HG03432 (cell line): ENCODE measurements at regions not wholly inside any gene's neighbourhood (a gene's known extent, or its start where the extent isn't known, plus 50 kb on each side); places are given as distances from the start of the nearest gene placed in this dataset.

Experiments used
- ATAC-seq: cut with Tn5 transposase; IDR thresholded peaks from one replicate; pipeline ENCODE4 v1.9.1; 2021; ENCODE audit warnings: mild to moderate bottlenecking, moderate library complexity; ENCODE audit not compliant: unreplicated experiment

GRCh38 chr9:13382595-13382994 is 103.1 kb upstream of the MPDZ start:
- no peak for ATAC-seq

GRCh38 chr9:13380903-13381302 is 101.4 kb upstream of the MPDZ start:
- ATAC-seq = no peak

GRCh38 chr9:13378154-13378553 is 98.7 kb upstream of the MPDZ start:
- no peak for ATAC-seq

- ATAC-seq = no peak
Measured at GRCh38 chr9:13377171-13377925, 97.9 kb upstream of the MPDZ start.

- ATAC-seq = no peak
Measured at GRCh38 chr9:13372510-13372909, 93.0 kb upstream of the MPDZ start.

- no peak for ATAC-seq
Measured at GRCh38 chr9:13369431-13369830, 89.9 kb upstream of the MPDZ start.

GRCh38 chr9:13367784-13368183 is 88.3 kb upstream of the MPDZ start:
- ATAC-seq = no peak

- no peak for ATAC-seq
Measured at GRCh38 chr9:13364271-13365000, 84.9 kb upstream of the MPDZ start.

GRCh38 chr9:13361076-13361475 is 81.6 kb upstream of the MPDZ start:
- no peak for ATAC-seq

GRCh38 chr9:13360188-13360587 is 80.7 kb upstream of the MPDZ start:
- ATAC-seq = no peak

- ATAC-seq = no peak
Measured at GRCh38 chr9:13358128-13358527, 78.6 kb upstream of the MPDZ start.

- no peak for ATAC-seq
Measured at GRCh38 chr9:13354733-13355132, 75.2 kb upstream of the MPDZ start.

- peak; percentile 51 for ATAC-seq
Measured at GRCh38 chr9:13352451-13352979, 73.0 kb upstream of the MPDZ start.

- peak; percentile 45 for ATAC-seq
Measured at GRCh38 chr9:13351778-13352386, 72.4 kb upstream of the MPDZ start.

GRCh38 chr9:13332571-13332970 is 53.1 kb upstream of the MPDZ start:
- no peak for ATAC-seq

- no peak for ATAC-seq
Measured at GRCh38 chr9:13331320-13331719, 51.8 kb upstream of the MPDZ start.

GRCh38 chr9:13330396-13331004 is 51.0 kb upstream of the MPDZ start:
- no peak for ATAC-seq
